Subcutaneous abdominal adipose tissue (tissue), 5 donors: ENCODE measurements at regions not wholly inside any gene's neighbourhood (a gene's known extent, or its start where the extent isn't known, plus 50 kb on each side); places are given as distances from the start of the nearest gene placed in this dataset.

ENCODE experiments used
- H3K27ac ChIP-seq: one replicate; pipeline ENCODE4 v1.7.0; 2013; ENCODE audit warnings: low read depth, mild to moderate bottlenecking, inconsistent platforms, low read length, moderate library complexity
- H3K27me3 ChIP-seq, 5 donors: one replicate each; pipeline ENCODE4 v1.7.0; 2013; ENCODE audit warnings: low read length in 5 of 5, inconsistent platforms in 1 of 5; ENCODE audit not compliant: control insufficient read depth in 5 of 5, insufficient read depth in 4 of 5
- H3K36me3 ChIP-seq, 5 donors: one replicate each; pipeline ENCODE4 v1.7.0; 2013; ENCODE audit warnings: low read length in 5 of 5; ENCODE audit not compliant: control insufficient read depth in 5 of 5, insufficient read depth in 5 of 5
- H3K4me1 ChIP-seq, 5 donors: one replicate each; pipeline ENCODE4 v1.7.0; 2013; ENCODE audit warnings: low read length in 5 of 5, mild to moderate bottlenecking in 3 of 5, moderate library complexity in 1 of 5; ENCODE audit not compliant: control insufficient read depth in 5 of 5, insufficient read depth in 5 of 5
- H3K4me3 ChIP-seq, 5 donors: one replicate each; pipeline ENCODE4 v1.7.0; 2013; ENCODE audit warnings: low read length in 5 of 5, low read depth in 1 of 5
- H3K9ac ChIP-seq, 5 donors: one replicate each; pipeline ENCODE4 v1.7.0; 2013; ENCODE audit warnings: low read length in 5 of 5, mild to moderate bottlenecking in 4 of 5, moderate library complexity in 3 of 5
- H3K9me3 ChIP-seq, 5 donors: one replicate each; pipeline ENCODE4 v1.7.0; 2013; ENCODE audit warnings: low read length in 5 of 5; ENCODE audit not compliant: control insufficient read depth in 5 of 5
- donor health status: healthy.
- donor health status: healthy.
- donor health status: healthy.
- donor health status: healthy.
- donor health status: healthy.

DNA sequence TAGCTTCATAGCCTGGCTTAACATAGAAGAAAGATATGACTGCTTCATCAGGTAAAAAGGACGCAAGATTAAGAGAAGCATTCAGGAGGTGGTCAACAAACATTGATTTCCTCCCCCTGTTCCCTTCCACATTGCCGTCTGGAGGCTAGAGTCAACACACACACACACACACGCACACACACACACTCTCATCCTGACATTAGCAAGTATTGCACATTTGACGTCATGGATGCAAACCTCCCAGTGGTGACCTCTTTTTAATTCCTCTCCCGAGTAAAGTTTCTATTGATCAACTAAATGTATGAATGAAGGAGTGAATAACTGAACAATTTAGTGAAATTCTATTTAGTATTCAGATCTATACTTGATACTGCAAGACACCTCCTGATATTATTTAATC is 332.8 kb downstream of the ELAVL2 start:
- Histone ChIP-seq H3K36me3 (no peaks in the 10 kb centered on the region), H3K27me3 (no peaks in the 10 kb centered on the region), H3K27ac (no peak overlapping the region), H3K9me3 (no peaks in the 10 kb centered on the region), H3K4me1 (peaks cover 0 to 4% (median 2%) of the 10 kb centered on the region in 5 donors), H3K4me3 (no peak overlapping the region), H3K9ac (no peak overlapping the region)

DNA sequence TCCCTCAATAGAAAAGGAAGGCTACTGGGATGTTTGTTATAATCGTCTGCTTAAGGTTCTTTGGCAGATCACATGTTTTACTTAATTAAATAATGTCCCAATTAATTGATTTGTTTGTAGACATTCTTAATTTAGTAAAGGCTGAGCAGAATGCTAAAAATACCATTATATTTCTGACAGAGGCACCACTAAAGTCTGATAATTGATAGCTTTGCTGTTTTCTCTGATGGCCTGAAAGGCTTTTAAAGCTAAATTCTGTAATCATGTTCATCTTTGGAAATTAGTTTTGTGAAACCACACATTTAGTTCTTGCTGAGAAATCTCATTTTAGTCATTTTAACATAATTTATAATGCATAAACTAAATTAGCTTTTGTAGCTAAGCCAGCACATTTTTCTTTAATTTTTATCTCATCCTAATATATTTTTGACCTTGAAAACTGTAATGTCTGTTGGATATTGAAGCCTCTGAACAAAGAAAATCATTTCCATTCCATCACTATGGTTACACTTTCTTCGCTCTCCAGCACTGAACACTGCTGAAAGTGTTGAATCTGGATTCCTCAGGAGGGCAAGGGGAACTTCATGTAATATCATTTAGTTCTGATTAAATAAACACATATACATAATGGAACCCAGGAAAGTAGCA is 329.4 kb downstream of the ELAVL2 start:
- Histone ChIP-seq H3K4me1 (peaks cover 0 to 4% (median 2%) of the 10 kb centered on the region in 5 donors), H3K27ac (no peak overlapping the region), H3K9ac (no peak overlapping the region), H3K36me3 (no peaks in the 10 kb centered on the region), H3K4me3 (no peak overlapping the region), H3K27me3 (no peaks in the 10 kb centered on the region), H3K9me3 (no peaks in the 10 kb centered on the region)

DNA sequence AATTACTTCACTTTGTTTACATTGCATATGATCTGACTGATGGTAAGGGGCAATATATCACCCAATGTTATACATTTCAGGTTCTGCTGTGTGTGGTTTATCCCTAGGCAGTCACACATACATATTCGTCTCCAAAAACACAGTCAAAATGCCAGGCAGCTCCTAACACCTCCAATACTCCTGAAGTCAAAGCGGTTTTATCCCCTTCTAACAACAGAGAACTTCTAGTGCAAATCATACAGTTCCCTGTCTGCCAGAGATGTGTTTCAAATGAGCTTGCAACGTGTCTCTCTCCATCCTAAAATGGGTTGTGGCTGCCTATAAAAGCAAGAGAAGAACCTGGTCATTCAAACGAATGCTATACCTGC is 328.9 kb downstream of the ELAVL2 start:
- Histone ChIP-seq H3K4me3 (no peak overlapping the region), H3K36me3 (no peaks in the 10 kb centered on the region), H3K27me3 (no peaks in the 10 kb centered on the region), H3K9me3 (no peaks in the 10 kb centered on the region), H3K4me1 (peaks cover 0 to 4% (median 2%) of the 10 kb centered on the region in 5 donors), H3K9ac (no peak overlapping the region), H3K27ac (no peak overlapping the region)

DNA sequence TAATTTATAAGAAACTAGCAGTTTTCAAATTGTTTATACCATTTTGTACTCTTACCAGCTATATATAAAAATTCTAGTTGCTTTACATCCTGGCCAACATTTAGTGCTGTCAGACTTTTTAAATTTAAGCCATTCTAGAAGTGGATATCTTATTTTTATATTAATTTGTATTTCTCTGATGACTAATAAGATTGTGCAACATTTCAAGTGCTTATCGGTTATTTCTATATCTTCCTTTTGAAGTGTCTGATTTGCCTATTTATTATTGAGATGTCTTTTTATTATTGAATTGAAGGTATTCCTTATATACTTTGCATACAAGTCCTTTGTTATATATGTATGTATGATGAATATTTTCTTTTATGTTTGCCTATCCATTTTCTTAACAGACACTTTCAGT is 324.0 kb downstream of the ELAVL2 start:
- Histone ChIP-seq H3K36me3 (no peaks in the 10 kb centered on the region), H3K27ac (no peak overlapping the region), H3K4me1 (no peaks in the 10 kb centered on the region), H3K27me3 (no peaks in the 10 kb centered on the region), H3K4me3 (no peak overlapping the region), H3K9ac (no peak overlapping the region), H3K9me3 (peaks cover 0 to 3% (median 0%) of the 10 kb centered on the region in 5 donors)

DNA sequence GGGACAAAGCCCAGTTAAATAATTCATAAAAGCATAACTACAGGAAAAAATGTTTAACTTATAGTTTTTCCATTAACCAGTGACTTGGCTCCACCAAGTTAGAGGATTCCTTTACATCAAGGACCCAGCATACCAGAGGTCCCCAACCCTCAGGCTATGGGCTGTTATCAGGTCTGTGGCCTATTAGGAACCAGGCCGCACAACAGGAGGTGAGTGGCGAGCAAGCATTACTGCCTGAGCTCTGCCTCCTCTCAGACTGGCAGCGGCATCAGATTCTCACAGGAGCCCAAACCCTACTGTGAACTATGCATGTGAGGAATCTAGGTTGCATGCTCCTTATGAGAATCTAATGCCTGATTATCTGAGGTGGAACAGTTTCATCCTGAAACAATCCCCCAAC is 303.1 kb downstream of the ELAVL2 start:
- H3K27ac ChIP-seq = no peak overlapping the region

DNA sequence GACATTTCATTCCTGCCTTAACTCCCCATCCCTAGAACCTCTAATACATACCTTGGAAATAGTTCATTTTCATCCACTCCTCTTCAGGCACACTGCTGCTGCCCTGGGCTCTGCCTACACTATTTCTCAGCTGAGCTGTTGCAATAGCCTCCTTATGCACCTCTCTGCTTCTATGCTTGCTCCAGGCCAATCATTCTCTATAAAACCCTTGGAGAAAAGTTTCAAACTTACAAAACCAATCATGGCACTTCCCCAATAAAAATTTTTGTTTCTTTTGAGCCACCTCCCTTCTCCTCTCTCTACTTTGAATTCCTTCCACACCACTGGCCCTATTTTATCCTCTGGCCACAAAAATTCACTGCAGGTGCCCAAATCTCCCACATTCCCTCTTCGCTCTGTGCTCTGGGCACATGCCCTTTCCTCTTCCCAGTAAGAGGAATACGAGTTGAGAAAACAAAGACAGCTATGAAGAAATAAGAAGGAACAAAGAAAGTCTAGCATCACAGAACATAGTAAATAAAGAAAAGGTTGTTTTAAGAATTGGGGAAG is 301.4 kb downstream of the ELAVL2 start:
- peaks cover 0 to 10% (median 8%) of the 10 kb centered on the region in 5 donors for H3K9me3 ChIP-seq
- no peak overlapping the region for H3K4me3 ChIP-seq
- H3K9ac ChIP-seq = no peak overlapping the region
- H3K36me3 ChIP-seq = no peaks in the 10 kb centered on the region
- no peaks in the 10 kb centered on the region for H3K4me1 ChIP-seq
- H3K27me3 ChIP-seq = no peaks in the 10 kb centered on the region
- H3K27ac ChIP-seq = no peak overlapping the region

More for the DNA sequence above, 303.1 kb downstream of the ELAVL2 start:
- Histone ChIP-seq H3K36me3 (no peaks in the 10 kb centered on the region), H3K27me3 (no peaks in the 10 kb centered on the region), H3K4me1 (no peaks in the 10 kb centered on the region), H3K9me3 (no peaks in the 10 kb centered on the region), H3K4me3 (no peak overlapping the region), H3K9ac (no peak overlapping the region)

DNA sequence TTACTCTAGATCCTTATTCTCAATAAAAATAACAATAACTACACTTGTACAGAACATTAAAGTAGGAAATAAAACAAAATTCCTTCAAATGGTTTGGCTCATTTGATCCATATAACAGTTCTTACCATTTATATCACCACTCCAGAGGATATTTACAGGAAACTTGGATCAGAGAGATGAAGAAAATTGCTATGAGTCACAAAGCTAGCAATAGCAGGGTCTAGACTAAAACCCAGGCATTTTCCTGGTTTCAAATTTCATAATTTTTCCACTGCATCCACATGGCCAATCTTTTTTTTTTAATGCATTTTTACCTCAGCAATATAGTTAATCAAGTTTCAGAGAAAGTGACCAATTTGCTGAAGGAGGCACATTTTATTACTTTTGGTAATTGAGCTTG is 299.2 kb downstream of the ELAVL2 start:
- no peaks in the 10 kb centered on the region for H3K4me1 ChIP-seq
- H3K9ac ChIP-seq = no peak overlapping the region
- H3K4me3 ChIP-seq = no peak overlapping the region
- H3K9me3 ChIP-seq = peaks cover 0 to 12% (median 8%) of the 10 kb centered on the region in 5 donors
- no peaks in the 10 kb centered on the region for H3K27me3 ChIP-seq
- no peaks in the 10 kb centered on the region for H3K36me3 ChIP-seq
- no peak overlapping the region for H3K27ac ChIP-seq

DNA sequence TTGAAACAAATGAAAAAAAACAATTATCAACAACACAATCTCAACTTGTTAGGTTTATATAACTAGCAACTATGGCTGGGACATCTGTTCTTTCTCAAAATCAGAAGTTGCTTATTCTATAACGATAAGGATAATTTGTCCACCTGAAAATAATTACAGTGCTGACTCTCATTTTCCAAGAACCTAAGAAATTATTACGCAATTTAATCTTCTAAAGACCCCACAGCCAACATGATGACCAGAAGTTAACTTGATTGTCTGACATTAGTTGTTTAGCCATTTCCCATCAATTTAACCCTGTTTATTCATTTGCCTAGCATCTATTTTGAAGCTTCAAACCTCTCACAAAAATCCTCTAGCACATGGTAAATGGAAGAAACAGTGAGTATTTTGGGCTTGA is 293.8 kb downstream of the ELAVL2 start:
- H3K9ac ChIP-seq = no peak overlapping the region
- H3K27me3 ChIP-seq = no peaks in the 10 kb centered on the region
- H3K9me3 ChIP-seq = peaks cover 0 to 12% (median 8%) of the 10 kb centered on the region in 5 donors
- H3K4me1 ChIP-seq = peaks cover 0 to 7% (median 5%) of the 10 kb centered on the region in 5 donors
- no peak overlapping the region for H3K4me3 ChIP-seq
- no peaks in the 10 kb centered on the region for H3K36me3 ChIP-seq
- no peak overlapping the region for H3K27ac ChIP-seq

DNA sequence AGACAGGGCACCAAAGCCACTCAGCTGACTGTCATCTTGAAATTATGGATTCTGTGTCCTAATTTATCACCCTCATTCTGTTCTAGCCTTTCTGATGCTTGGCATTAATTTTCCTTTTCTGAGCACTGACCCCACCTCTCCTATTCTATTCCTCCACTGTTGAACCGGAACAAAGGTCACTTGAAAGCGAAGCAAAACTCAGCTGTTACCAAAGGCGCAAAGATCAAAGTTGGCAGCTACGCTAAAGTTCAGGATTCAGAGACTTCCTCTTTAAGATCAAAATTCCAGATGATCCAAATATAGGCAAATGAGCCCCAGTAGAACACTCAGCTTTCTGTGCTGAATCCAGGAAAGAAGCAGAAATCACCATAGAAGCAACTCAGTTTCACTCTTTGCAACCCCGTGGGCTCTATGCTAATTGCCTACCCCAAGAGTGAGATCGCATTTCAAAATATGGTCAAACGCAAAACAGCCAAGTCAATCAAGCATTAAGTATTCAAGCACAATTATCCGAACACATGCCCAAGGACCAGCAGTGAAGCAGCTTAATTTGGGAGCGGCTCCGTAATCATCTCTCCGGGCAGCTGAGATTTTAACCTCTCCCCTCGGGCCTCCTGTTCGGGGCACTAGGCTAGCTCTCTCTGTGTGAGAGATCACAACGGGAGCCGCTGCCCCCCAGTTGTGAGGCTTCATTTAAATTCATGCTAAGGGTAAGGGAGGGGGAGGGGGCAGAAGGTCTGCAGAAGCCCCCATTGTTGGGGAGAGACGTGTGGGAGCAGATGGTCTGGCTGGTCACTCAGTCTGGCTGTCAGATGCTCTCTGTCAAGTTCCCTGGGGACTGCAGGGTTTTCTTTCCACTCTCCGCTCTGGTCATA is 288.6 kb downstream of the ELAVL2 start:
- Histone ChIP-seq H3K36me3 (no peaks in the 10 kb centered on the region), H3K9ac (peak overlapping the region in 2 of 5 donors; percentile 11 to 38), H3K4me3 (peak overlapping the region; percentile 53 to 65 (median 60)), H3K27me3 (no peaks in the 10 kb centered on the region), H3K4me1 (peaks cover 0 to 15% (median 14%) of the 10 kb centered on the region in 5 donors), H3K9me3 (no peaks in the 10 kb centered on the region), H3K27ac (no peak overlapping the region)

DNA sequence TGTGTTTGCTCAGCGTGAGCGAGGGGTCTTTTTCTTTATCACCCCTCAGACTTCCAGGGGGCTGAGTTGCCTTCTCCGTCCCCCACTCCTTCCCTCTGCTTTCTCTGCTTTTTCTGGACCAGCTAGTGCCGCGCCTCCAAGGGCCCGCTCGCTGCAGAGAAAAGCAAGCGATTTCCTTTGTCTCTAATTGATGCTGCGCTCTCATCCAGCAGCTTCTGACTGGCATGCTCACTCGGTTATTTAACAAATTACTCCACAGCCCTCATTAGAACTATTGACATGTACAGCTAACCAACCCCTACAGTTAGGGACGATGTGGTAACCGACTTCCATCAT is 288.0 kb downstream of the ELAVL2 start:
- Histone ChIP-seq H3K4me3 (peak overlapping the region; percentile 53 to 65 (median 60)), H3K9ac (no peak overlapping the region), H3K27ac (no peak overlapping the region), H3K9me3 (no peaks in the 10 kb centered on the region), H3K36me3 (no peaks in the 10 kb centered on the region), H3K4me1 (peaks cover 0 to 18% (median 15%) of the 10 kb centered on the region in 5 donors), H3K27me3 (no peaks in the 10 kb centered on the region)
